NCI-H345 (cell line): ENCODE measurements at regions not wholly inside any gene's neighbourhood (a gene's known extent, or its start where the extent isn't known, plus 50 kb on each side); places are given as distances from the start of the nearest gene placed in this dataset.

ENCODE experiments used
- DNase-seq: peaks from one replicate; lab custom pipeline; 2025; lab: John Stamatoyannopoulos, UW

DNA sequence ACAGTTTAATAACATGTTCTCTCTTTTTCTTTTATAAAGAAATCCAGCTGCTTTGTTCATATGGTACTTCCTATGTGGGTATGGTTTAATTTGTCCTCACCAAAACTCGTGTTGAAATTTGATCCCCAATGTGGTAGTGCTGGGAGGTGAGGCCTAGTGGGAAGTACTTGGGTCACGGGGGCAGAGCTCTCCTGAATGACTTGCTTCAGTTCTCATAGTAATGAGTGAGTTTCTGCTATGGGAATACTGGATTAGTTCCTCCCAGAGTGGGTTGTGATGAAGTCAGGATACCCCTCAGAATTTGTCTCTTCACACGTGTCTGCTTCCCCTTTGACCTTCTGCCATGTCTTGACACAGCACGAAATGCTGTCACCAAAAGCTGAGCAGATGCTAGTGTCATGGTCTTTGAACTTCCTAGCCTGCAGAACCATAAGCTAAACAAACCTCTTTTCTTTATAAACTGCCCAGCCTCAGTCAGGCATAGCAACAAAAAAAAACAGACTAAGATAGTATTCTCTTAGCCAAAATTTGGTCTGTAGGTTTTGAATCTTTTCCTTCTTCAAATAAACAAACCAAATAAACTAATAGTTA lies 87.8 kb upstream of the HS3ST5 start:
- no peak for DNase-seq

DNA sequence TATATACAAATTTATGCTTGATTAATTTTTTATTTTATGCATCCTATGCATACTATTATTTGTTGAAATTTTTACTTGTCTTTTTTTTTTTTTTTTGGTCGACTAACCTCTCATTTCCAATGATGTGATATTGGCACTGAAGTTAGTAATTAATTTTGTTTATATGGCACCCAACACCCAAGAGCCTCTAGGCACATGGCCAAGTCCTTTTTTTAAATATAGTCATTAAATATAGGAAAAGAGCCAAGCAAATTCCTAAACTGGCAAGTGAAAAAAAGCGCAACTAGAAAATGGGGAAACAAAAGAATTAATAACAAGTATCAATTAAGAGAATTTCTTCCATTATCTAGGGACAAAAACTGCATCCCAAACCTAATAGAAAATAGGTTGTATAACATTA lies 85.5 kb upstream of the HS3ST5 start:
- no peak for DNase-seq

DNA sequence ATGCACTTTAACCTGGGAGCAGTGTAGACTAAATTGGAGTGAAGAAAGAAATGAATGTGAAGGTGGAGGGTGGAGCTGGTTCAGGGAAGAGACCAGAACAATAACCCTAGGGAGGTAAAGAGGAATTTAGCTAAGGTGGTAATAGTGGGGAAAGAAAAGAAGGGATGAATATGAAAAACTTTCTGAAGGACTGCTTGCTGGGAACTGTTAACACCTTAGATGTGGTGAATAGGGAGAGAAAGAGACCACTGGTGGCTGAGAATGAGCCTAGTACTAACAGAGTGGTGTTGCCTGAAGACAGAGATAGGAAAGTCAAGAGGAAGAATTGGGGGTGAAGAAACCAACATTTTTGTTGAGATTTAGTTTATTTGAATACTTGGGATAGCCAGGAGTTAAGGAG lies 78.4 kb upstream of the HS3ST5 start:
- no peak for DNase-seq

DNA sequence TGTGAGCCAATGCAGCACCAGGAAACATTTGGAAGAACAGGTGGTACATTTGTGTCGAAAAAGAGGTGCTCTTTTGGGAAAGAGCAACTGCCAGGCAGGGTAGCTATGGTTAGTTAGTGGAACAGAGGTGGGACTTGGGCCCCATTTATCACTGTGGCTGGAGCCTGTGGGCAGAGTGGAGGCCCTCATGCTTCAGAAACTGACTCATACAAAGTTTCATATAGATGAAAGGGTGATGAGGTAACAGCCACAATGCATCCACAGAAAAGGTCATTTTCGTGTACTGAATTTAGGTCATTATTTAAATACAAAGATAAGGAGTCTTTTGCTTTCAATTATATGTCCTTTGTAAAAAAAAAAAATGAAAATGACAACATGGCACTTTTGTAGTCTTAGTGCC lies 76.4 kb upstream of the HS3ST5 start:
- no peak for DNase-seq

DNA sequence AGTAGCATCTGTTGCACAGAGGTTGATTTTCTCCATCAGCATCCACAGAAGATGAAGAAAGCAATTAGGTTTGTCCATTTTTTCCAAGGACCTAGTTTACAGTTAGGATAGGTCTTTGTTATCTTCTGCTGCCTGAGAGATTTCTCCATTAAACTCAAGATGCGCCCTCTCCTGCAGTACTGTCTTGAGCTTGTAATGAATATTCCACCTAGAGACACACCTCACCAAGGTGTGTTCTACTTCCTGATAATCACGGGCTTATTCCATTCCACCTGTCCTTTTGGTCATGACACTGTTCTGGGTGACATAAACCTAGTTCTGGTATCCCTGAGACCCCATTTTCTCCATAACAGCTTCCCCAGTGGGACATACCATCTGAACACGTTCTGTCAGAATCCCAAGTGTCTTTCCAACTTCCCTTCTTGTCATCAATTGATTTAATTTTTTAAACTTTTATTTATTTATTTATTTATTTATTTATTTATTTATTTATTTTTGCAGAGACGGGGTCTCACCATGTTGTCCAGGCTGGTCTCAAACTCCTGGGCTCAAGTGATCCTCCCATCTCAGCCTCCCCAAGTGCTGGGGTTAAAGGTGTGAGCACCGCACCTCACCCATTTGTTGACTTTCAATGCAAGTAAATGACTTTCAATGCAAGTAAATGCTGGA lies 75.6 kb upstream of the HS3ST5 start:
- no peak for DNase-seq

DNA sequence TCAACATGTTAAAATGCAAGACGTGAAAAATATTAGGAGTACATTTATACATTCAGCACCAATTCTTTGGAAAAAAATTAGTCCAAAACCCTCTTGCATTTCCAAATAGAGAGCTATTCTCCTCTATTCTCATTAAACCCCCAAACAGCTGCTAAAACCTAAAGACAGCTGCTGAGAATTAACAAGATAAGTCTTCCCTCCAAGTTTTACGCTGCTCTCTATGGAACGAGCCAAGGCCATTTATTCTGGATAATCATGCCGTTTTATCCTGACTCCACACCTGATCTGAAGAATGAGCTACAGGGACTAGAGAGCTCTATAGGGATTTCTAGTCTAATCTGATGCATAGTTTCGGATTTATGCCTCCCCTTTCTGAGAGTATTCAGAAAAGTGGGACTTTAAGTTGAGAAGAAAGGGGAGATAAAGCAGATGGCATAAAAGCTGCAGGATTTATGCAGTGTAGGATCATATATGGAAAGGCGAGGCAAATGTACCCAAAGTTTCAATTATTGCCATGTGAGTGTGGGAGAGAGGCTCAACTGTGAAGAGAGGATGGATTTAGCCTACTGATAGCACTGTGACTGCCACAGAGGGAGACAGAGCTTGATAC lies 64.7 kb upstream of the HS3ST5 start:
- no peak for DNase-seq

DNA sequence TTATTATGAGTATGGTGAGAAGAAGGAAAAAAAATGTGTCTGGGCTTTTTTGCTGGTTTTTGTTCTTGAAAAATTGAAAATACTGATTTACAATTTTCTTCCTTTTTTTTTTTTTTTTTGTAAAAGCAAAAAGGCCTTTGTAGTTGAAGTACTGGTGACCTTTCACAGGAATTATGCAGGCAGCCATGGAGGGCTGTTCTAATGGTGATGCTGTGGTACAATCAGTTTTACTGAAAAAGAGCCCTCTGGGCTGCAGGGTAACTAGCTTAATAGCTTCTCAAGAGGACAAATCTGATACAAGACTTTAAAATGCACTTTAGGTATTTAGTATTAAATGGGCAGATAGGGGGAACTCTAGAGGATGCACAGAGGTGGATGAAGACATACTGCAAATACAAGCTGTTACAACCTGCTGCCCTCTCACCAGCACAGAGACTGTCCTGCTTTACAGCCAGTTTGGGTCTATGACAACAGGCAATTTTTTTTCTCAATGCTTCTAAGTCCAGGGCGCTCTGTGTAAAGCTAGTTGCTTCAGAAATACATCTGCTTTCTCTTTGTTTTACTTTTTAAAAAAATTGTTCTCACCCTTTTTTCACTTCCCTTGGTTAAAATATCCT lies 61.6 kb upstream of the HS3ST5 start:
- no peak for DNase-seq

DNA sequence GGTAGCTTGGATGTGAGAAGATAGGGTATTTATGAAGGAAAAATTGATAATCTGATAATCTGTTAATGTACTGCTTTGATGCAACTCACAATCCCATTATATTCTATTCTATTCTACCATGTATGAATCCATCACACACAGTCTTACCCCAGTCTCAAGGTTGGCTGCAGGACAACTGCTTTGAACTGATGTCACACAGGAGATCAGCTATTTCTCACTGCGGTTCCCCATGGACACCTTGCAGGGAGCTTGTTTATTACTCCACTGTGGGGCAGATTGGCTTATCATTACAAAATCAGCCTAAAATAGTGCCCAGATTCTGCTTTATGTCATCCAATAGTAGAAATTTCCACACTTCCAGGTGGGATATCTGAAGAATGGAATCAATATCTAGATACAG lies 61.0 kb upstream of the HS3ST5 start:
- no peak for DNase-seq

DNA sequence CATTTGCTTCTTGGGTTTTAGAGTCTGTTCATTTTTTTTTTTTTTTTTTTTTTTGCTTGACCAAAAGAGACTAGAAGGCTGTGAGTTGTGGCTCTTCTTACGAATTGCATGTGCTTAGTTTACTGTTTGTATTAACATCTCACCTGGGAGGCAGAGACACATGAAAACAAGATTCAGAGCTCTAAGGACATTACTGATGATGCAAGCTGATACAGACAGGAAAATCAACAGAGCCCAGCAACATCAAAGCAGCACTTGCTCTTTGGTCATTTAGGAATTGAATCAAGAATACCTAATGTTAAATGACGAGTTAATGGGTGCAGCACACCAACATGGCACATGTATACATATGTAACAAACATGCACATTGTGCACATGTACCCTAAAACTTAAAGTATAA lies 55.7 kb upstream of the HS3ST5 start:
- no peak for DNase-seq
